NOMO-1 (cell line): ENCODE measurements at regions not wholly inside any gene's neighbourhood (a gene's known extent, or its start where the extent isn't known, plus 50 kb on each side); places are given as distances from the start of the nearest gene placed in this dataset.
"Not testable (repeated sequence)": the region's sequence is repeated elsewhere in the genome, so short reads cannot be mapped to it uniquely, and the experiment has no call there.

ENCODE experiments used
- DNase-seq, 2 experiments: peaks; one replicate each; lab custom pipeline; 2025; ENCODE audit not compliant: unreplicated experiment in 2 of 2; lab: John Stamatoyannopoulos, UW

DNA sequence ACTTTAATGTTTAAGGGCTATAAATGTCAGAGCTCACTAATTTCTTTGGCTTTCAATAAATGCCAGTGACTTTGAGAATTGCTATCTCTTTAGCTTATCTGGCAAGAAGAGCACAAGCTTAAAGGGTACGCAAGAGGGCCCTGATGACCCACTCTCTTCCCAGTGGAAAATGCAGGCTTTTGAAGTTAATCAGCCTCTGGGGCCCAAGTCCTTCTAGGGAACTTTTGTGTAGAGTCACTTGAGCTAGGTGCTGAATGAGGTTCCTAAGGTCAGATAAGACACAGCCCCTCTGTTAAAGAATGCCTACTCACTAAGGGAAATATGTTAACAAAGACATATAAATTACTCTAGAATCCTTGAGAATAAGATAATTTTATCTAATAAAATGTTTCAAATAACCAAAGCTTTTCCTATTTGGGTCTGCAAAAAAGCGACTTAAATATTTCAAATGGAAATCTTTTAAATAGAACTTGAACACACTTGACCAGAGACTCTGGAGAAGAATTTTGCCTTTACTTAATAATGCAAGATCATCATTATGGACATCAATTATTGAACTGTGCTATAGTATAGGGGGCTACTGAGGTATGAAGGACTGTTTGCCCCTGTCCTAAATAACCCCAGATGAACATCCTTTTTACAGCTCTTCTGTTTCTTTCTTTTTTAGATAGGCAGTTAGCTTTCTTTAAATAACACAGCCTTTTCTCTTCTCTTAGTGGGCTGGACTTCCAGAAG, 430.1 kb downstream of the GBA3 start:
- DNase-seq, result no peak

DNA sequence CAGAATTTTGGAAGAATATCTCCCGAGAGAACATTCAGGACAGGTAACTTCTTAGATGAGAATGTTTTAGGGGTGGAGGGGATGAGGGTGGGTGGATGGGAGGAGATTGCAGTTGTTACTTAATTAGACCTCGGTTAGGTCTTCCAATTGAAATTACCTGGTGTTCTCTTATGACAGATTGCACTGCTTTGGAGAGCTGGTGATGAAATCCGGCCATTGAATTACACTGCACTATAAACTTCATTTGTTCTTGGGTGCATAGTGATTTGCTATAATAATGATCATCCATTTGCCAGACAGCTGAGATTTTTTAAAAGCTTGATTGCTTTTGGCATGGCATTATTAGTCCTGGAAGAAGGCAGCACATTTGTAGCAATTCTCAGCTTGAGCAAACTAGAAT, 427.6 kb downstream of the GBA3 start:
- no peak for DNase-seq

DNA sequence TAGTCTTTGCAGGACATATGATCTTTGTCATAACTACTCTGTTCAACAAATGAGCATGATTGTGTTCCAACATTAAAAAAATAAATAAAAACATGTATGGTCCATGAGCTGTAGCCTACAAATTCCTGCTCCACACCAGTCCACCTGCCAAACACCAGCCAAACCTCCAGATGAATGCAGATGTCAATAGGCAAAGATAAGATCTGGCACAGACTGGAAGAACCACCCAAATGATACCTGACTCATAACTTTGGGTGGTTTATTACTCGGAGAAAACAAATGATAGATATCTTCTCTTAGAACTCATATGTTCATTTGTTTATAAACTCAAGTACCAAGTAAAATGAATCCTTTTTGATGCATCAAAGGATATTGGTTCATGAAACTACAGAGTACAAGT, 425.1 kb downstream of the GBA3 start:
- no peak for DNase-seq

DNA sequence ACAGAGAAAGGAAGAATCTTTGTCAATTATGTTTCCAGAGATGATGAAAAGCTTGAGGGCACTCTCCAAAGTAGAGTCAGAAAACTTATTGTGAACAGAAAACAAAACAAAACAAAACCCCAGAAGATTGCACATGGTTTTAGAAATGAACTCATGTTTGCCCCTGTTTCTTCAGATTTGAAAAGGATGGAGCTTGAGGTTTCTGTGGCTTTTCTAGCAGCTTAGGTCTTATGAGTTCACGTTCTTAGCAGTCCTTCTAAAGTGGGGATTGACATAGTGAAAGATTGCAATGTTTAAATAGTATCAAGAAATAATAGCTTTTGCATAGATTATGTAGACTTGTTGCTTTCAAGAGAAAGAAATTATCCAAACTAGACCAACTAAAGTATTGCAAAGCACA, 421.8 kb downstream of the GBA3 start:
- no peak for DNase-seq

DNA sequence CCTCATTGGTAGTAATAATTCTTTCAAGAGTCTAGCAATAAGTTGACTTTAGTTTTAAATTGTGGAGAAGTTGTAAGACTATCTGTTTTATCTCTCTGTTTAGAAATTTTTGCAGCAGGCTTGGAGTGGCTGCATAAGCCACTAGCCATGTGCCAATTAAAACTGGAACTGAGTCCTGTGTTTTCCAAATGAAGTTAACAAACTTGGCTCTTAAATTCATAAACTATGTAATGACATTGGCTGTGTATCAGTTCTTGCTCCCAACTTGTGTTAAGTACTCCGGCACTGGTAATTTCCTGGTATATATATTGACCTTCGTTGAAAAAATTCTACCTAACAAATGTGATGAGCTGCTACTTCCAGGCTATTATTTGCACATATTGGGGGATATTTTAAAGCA, 420.4 kb downstream of the GBA3 start:
- no peak for DNase-seq

DNA sequence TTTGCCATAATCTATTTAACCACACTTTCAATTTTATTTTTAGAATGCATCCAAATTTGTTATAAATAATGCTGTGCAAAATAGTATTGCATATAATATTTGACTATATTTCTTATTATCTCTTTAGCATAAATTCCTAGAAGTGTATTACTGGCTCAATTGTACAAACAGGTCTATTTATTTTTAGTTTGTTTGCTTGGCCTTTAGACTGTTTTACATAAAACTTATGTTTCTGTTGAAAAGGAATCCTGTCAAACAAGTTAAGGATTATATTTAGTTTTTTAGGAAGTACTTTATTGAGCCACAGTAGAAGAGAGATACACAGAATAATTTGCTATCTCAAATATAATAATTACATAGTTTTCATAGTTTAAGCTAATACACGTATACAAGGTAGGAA, 413.8 kb downstream of the GBA3 start:
- DNase-seq, result no peak

DNA sequence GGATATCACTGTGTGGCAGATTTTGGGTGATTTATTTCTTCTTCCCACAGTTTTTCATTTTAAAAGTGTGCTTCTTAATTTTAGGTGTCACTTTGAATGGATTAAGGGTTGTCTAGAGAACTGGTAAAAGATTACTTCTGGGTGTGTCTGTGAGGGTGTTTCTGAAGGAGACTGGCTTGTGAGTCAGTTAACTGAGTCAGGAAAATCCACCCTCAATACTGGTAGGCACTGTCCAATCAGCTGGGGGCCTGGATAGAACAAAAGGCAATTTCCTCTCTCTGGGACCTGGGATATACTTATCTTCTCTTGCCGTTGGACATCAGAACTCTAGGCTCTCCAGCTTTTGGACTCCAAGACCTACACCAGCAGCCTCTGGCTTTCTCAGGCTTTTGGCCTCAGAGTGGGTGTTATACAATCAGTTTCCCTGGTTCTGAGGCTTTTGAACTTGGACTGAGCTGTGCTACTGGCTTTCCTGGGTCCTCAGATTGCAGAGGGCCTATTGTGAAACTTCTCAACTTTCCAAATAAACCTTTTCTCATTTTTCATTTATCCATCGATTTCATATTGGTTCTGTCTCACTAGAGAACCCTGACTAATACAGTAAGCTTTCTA, 413.1 kb downstream of the GBA3 start:
- no peak for DNase-seq

DNA sequence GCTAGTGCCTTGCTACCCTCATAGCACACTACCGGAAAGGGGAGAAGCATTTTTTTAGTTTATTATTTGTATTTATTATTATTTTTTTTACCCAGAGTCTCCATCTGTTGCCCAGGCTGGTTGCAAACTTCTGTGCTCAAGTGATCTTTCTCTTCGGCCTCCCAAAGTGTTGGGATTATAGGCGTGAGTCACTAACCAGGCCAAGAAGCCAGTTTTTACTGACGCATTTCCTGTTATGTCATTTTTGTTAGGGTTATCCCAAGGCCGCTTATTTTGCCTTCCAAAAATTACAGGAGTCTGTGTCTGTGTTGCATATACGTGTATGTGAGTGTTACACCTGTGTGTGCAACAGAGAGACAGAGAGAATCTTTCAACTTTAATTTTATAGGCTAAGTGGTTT, 404.5 kb downstream of the GBA3 start:
- DNase-seq, result peak; percentile 35 to 47

DNA sequence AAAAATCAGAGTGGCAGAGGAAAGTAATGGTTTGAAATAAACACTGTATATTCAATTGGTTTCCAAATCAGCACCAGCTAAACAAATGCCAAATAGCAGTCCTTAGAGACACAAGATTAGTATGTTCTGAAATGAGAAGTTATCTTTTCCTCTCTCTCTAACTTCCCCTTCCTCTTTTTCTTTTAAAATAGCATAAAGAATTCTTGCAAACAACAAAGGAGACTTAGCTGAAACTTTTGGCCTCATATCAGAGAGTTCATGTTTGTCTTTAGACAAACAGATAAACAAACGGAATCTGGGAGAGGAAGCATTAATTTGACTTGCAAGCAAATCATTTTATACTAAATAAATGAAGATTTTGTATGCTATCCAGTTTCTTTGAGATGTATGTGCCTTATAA, 399.0 kb downstream of the GBA3 start:
- peak; percentile 4 to 83 for DNase-seq

DNA sequence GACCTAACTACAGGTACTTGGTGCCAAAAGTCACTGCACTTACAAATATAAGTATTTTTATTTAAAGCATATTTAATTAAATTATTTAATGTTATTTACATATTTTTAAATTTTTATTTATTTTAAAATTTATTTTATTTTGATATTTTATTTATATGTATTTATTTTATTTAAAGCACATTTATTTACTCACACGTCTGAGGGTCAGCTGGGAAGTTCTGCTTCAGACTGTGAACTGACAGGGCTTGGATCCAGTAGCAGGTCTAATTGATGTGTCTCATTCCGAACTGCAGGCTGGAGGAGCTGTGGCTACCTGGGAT, 392.5 kb downstream of the GBA3 start:
- no peak for DNase-seq

DNA sequence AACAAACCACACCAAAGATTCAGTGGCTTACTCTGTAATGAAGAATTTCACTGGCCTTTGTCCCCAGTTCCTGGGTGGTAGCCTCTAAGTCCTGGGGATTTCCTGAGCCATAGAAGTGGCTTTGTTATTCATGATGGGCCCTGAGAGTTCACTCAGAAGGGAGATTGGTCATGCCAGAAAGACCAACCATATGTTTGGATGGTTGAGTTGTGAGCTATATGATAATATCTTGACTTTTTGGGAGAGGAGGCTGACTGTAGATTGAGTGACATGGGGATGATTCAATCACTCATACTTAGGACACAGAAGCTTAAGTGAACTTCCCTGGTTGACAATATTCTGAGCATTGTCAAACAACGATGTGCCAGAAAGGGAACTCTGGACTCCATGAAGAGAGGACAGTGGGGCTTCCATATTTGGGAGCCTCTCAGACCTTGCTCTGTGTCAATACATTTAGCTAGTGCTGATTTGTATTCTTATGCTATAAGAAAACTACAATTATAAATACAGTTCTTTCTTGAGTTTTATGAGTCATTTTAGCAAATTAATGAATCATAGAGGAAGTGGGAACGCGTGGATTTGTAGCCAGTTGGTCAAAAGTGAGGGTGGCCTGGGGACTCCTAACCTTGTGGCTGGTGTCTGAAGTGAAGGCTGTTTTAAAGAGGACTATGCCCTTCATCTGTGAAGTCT, 392.0 kb downstream of the GBA3 start:
- DNase-seq, result peak; percentile 33 to 59

DNA sequence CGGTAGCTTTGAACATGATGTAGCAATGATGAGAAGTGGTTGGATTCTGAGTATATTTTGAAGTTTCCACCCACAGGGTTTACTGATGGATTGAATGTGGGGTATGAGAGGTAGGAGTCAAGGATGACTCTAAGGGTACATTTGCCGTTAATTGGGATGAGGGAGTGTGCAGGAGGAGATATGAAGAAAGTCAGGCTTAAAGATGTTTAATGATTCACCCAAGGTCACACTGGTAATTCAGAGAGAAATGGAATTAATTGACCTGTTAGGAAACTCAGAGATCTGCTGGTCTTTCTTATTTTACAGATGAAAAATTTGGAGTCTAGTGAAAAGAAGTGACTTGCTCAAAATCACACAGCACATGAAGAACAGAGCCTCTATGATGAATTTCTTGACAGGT, 390.7 kb downstream of the GBA3 start:
- no peak for DNase-seq

DNA sequence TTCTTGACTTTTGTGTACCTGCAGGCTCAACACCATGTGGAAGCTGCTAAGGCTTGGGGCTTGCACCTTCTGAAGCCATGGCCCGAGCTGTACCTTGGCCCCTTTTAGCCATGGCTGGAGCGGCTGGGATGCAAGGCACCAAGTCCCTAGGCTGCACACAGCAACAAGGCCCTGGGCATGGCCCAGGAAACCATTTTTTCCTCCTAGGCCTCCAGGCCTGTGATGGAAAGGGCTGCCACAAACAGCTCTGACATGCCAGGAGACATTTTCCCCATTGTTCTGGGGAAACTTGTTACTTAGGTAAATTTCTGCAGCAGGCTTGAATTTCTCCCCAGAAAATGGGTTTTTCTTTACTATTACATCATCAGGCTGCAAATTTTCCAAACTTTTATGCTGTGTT, 387.4 kb downstream of the GBA3 start:
- not testable (repeated sequence) for DNase-seq

DNA sequence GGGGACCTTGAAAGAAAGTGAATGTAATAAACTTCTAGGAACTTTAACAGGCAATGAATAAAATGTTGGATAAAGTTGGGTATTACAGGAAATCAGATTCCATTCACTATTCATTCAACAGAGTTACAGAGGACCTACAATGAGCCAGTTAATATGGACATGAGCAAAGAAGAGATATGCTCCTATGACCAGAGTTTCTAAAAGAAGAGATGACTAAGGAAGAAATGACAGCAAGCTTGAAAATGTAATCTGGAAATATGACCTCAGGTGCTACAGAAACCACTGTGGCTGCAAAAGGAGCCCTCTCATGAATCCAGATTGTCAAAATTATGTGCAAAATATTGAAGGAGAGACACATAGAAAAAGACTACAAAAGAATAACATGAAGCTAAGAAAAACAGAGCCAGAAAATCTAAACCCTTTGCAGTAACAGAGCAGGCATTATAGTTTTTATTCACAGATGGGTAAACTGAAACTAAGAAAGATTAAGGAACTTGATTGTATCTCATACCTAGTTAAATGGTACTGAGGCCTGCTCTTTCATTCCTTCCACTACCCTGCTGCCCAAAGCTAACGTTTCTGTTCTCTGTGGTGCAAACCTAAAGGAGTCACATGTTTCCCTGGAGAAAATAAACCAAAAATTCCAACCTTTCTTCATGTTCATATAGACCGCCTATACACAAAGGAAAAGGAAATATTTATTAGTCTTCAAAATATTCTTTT, 378.3 kb downstream of the GBA3 start:
- DNase-seq, result no peak

DNA sequence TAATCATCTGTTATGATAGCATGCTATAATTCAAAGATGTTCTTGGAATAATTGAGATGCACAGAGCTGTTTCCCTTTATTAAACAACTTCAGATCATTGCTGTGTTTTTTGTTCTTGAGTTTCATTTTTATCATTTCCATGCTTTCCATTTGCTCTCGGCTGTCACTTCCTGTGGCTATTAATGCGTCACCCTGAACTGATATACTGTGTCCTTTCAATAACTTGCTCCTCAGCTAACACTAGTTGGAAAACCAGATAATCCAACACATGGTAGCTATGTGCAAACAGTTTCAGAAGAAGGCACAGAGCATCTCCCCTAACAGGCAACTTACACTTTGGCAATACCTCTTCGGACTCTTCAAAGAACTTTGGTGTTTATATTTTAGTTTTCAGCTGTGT, 376.0 kb downstream of the GBA3 start:
- no peak for DNase-seq

DNA sequence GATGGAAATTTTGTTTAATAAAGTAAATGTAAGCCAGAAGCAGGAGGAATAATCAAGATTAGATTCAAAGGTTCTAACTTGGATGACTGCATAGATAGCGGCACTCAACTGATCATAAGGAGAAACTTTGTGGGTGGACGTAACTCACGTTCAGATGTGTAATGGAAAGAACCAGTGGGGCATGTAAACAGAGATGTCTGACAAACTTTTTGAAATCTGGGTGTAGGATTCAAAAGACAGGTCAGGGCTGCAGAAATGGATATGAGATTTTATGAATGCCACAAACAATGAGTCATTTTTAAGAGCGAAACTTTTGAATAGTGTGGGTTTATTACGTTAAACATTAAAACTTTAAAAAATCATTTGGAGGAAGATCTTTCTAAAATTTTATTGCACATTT, 375.6 kb downstream of the GBA3 start:
- DNase-seq, result no peak

DNA sequence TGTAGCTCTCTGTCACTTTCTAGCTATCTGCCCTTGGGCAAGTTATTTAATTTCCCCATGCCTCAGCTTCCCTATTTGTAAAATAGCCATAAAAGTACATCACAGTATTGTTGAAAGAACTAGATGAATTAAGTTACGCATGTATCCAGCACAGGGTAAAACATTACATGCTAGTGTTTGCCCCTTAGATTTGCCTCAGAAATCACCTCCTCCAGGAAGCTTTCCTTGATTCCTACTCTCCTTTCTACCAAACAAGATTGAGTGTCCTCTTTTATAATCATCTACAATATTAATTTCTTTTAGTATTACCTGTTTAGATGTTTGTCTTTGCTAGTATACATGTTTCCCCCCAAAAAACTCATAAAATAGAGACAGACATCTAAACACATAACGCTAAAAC, 369.5 kb downstream of the GBA3 start:
- DNase-seq, result no peak

DNA sequence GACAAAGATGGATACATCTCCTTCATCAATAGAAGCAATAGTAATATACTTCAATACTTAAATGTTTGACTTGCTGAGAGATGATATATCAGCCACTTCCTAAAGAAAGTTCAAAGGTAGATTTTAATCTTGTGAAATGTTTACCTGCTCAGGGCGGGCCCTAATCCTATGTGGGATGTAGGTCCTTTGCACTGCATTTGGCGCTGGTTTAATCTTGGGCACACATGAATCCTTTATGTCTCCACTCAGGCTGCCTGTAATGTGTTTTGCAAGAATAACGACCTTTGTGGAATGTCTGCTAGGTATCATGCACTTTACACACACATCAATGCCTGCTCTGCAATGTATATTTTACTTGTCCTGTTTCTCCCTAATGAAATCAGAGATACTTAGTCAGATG, 368.7 kb downstream of the GBA3 start:
- DNase-seq, result no peak

DNA sequence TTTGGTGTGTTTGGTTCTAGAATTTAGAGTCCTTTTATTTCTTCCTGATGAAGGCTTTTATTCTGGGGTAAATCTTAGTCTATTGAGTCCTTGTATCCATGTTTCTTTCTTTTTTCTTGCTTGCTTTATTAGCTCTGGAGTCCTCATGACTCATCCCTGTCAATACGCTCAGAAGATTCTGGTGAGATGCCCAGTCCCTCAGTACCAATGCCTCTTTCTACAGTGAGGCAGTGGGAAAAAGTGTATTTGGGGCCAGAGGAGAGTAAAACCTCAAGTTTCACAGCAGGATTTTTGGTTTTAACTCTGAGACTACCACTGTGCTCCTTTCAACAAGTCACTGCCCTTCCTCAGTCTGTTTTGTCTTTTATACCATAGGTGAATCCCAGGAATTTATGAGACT, 368.0 kb downstream of the GBA3 start:
- no peak for DNase-seq

DNA sequence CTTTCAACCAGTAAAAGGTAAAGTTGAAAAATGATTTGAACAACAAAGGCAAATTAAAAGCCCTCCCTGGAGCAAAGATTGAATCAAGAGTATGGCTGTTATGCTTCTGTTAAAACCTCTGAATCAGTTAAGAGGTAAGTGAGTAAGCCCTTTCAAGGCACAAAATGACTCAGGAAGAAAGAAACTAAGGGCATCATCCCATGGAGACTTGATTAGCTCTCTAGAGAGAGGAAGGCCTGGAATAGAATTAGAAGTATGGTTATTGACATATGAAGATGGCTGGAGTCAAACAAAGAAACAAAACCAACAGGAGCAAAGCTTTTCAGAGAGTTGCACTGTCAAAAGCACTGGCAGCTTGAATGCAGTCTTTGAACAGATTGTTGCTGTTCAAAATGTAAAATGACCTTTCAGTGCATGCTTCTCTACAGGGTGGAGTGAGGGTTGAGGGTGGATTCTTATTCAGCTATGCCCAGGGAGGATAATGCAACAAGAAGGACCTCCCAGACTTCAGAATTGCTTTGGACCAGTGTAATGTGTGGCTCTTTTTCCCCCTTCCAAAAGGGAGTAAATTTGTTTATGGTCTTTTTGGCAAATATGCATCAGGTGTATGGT, 365.5 kb downstream of the GBA3 start:
- no peak for DNase-seq

DNA sequence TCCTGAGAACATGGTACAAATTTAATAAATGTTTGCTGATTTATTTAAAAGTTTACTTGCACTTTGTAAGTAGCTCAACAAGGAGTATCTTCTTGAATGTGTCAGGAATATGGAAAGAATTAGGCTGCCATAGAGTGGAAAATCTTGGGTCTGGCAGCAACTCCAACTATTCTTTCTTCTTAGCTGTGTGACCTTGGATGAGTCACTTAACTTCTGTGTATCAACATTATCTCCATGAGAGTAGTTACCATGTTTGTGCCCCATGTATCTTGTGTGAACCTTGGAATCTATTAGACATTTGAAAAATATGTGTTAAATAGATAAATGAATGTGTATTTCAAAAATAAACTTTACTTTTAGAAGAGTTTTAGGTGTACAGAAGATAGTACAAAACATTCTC, 348.8 kb downstream of the GBA3 start:
- DNase-seq, result no peak
